ENCODE measurements at regions not wholly inside any gene's neighbourhood (a gene's known extent, or its start where the extent isn't known, plus 50 kb on each side); places are given as distances from the start of the nearest gene placed in this dataset.

DNA sequence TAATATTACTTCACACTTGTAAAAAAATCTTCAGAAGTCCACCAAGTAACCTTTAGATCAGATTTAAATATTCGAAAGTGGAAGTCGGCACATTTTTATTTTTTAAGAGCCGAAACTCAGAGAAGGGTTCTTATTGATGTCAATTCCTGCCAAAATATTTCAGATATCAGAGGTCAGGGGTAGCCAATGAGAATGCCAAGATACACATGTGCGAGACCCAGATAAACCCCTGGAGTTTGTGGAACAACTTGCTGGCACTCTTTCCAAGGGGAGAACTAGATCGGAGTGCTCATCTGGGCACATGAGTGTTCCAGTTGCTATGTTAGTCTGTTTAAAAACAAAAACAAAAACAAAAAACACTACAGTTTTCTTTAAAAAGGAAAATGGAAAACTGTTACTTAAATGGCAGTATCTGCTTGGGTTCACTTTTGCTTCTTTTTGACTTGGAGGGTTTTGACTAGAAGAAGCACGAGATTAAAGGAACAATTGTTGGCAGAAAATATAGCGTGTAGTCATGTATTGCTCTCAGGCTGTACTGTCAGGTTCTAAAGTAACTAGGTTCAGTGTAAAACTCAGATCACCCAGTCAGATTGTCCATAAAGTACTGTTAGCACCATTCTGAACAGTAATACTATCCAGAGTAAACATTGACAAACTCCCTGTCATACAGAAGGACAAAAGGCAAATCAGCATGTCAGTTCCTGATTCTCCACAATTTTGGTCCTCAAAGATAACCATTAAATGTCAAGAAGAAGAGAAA, 188.0 kb upstream of the PACRGL start:
- TF ChIP-seq, protein P1, sequence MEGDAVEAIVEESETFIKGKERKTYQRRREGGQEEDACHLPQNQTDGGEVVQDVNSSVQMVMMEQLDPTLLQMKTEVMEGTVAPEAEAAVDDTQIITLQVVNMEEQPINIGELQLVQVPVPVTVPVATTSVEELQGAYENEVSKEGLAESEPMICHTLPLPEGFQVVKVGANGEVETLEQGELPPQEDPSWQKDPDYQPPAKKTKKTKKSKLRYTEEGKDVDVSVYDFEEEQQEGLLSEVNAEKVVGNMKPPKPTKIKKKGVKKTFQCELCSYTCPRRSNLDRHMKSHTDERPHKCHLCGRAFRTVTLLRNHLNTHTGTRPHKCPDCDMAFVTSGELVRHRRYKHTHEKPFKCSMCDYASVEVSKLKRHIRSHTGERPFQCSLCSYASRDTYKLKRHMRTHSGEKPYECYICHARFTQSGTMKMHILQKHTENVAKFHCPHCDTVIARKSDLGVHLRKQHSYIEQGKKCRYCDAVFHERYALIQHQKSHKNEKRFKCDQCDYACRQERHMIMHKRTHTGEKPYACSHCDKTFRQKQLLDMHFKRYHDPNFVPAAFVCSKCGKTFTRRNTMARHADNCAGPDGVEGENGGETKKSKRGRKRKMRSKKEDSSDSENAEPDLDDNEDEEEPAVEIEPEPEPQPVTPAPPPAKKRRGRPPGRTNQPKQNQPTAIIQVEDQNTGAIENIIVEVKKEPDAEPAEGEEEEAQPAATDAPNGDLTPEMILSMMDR (conservative IDR thresholded peaks at IDR 0.05; ENCODE audit: low read depth), result no peak
- no peak for DNase-seq (ENCODE audit: low spot score)
- H3K27ac ChIP-seq, result no peak overlapping the region
- CTCF ChIA-PET, result no interaction called here
- POLR2A ChIA-PET (ENCODE audit: low non-redundant PET), result no interaction called here

DNA sequence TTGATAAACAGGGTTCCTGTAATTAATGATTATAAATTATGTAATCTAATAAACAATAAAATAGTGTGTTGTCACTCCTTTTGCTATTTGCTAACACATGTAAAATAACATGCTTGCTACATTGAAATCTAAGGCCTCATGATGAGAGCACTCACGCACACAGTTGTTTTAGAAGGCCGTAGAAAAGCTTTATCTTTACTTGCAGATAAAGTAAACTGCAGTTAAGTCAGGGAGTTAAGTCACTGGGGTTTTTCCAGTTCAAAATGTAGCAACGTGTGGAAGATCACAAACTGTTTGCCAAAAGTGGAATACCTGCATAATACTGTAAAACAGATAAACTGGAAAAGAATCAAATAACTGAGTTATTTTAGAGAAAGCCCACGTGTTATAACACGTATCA, 187.3 kb upstream of the PACRGL start:
- POLR2A ChIA-PET (ENCODE audit: low non-redundant PET), result no interaction called here
- CTCF ChIA-PET, result no interaction called here
- no peak overlapping the region for H3K27ac ChIP-seq
- TF ChIP-seq, protein P1 (conservative IDR thresholded peaks at IDR 0.05; ENCODE audit: low read depth), result no peak
- no peak for DNase-seq (ENCODE audit: low spot score)

DNA sequence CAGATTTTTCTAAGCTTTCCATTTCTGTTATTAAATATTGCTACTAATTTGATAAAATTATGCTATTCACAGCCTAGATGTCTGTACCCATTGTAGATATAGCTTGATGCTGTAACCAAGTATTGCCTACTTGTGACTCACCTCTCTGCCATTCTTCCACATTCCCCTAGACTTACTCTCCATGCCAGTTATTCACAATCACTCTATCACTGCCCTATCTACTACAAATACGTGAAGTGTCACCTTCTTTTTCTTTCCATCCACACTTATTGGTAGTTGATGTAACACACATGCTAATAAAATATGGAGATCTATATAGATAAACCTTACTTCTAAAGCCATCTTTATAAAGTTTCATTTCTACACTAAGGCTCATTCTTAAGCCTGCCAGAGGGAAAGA, 179.4 kb upstream of the PACRGL start:
- no peak overlapping the region for H3K27ac ChIP-seq
- TF ChIP-seq, protein P1 (conservative IDR thresholded peaks at IDR 0.05; ENCODE audit: low read depth), result no peak
- POLR2A ChIA-PET (ENCODE audit: low non-redundant PET), result no interaction called here
- DNase-seq (ENCODE audit: low spot score), result peak; percentile 66
- CTCF ChIA-PET, result no interaction called here

DNA sequence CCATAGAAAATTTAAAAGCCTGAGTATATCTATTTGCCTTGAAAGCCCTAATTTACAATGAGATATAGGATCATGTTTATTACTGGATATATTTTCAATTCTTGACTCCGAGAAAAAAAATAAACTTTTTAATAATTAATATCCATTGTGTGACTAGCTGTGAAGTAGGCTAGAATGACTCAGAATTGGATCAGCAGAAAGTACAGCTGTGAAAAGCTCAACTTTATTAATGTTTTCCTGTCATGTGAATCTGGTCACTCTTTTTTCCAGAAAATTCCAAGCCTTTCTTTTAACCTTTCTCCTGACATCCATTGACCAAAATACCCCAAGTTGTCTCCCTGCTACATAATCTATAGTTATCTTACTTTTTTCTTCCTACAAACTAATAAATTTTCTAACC, 171.8 kb upstream of the PACRGL start:
- DNase-seq (ENCODE audit: low spot score), result peak; percentile 3
- CTCF ChIA-PET, result no interaction called here
- POLR2A ChIA-PET (ENCODE audit: low non-redundant PET), result no interaction called here
- TF ChIP-seq, protein P1 (conservative IDR thresholded peaks at IDR 0.05; ENCODE audit: low read depth), result no peak
- H3K27ac ChIP-seq, result no peak overlapping the region

GRCh38 chr4:20529691-20530090, 170.6 kb upstream of the PACRGL start:
- TF ChIP-seq, protein P1 (conservative IDR thresholded peaks at IDR 0.05; ENCODE audit: low read depth), result no peak
- no peak overlapping the region for H3K27ac ChIP-seq
- POLR2A ChIA-PET (ENCODE audit: low non-redundant PET), result no interaction called here
- CTCF ChIA-PET, result interaction anchor here (0.7 kb wide), 1 partner anchor 175 kb away, joined by 6 read pairs; no protein-coding TSS in a partner anchor
- DNase-seq (ENCODE audit: low spot score), result no peak

DNA sequence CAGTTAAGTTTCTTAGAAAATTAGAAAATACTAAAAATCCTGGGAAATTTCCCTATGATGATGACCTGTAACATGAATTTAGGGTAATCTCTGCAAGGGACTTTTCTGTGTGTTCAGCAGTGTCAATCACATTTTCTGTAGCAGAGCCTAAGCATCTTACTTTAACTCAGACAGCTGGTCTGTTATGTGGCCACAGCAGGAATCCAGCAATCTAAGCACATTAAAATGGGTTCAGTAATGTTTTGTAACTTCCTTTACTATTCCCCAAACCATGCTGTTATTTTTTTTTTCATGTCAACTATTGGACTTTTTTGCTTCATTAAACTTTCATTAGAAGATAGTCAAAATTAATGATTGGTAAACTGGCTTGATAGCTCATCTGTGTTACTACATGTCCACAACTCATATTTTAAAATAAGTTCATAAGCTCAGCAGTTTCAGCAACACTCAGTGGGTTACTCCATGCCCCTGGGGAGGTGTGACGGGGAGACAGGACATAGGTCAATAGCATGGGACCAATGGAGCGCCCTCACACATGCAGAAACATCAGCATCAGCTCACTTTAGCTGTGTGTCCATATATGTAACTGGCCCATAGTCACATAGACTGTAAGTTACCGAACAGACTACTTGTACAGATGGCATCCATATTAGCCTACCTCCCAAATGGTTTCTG, 168.0 kb upstream of the PACRGL start:
- H3K27ac ChIP-seq, result no peak overlapping the region
- no peak for DNase-seq (ENCODE audit: low spot score)
- CTCF ChIA-PET, result no interaction called here
- POLR2A ChIA-PET (ENCODE audit: low non-redundant PET), result no interaction called here
- TF ChIP-seq, protein P1 (conservative IDR thresholded peaks at IDR 0.05; ENCODE audit: low read depth), result no peak

All from RWPE1 (cell line).